GM12872 (cell line): ENCODE measurements at regions not wholly inside any gene's neighbourhood (a gene's known extent, or its start where the extent isn't known, plus 50 kb on each side); places are given as distances from the start of the nearest gene placed in this dataset.

Experiments
- CTCF ChIP-seq: IDR thresholded peaks from 3 replicates; pipeline ENCODE4 v1.5.1; 2011; ENCODE audit warnings: low read depth, mild to moderate bottlenecking, low read length, moderate library complexity; ENCODE audit not compliant: insufficient read depth

GRCh38 chr18:29969876-29970275 is 1072.7 kb downstream of the DSC3 start:
- no peak for TF ChIP-seq CTCF

- no peak for TF ChIP-seq CTCF
Measured at GRCh38 chr18:29962579-29962978, 1080.0 kb downstream of the DSC3 start.

GRCh38 chr18:29960539-29960938 is 1082.0 kb downstream of the DSC3 start:
- TF ChIP-seq CTCF: no peak

GRCh38 chr18:29930231-29930630 is 1112.3 kb downstream of the DSC3 start:
- no peak for TF ChIP-seq CTCF

GRCh38 chr18:29928081-29928480 is 1114.5 kb downstream of the DSC3 start:
- no peak for TF ChIP-seq CTCF

GRCh38 chr18:29925566-29925965 is 1117.0 kb downstream of the DSC3 start:
- TF ChIP-seq CTCF: no peak

GRCh38 chr18:29912351-29912750 is 1130.2 kb downstream of the DSC3 start:
- no peak for TF ChIP-seq CTCF
